ENCODE measurements at regions not wholly inside any gene's neighbourhood (a gene's known extent, or its start where the extent isn't known, plus 50 kb on each side); places are given as distances from the start of the nearest gene placed in this dataset.

DNA sequence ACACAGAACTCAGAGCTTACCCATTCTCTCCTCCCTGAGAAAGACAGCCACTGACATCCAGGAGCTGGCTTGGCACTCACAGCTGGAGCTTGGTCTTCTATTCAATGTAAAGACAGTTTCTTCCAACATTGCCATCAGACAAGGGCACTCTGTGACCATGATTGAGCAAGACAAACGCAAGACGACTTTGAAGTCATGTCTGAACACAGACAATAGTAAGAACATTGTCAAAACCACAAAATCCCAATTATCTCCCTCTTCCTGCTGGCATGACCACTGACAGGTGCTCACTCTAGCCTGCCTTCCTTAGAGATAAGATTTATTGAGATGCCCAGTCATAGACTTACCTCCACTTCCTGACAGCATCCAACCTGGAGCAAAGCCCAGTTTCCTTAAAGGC lies 328.0 kb downstream of the MSX2 start:
- DNase-seq (ENCODE audit: low read depth), result no peak

DNA sequence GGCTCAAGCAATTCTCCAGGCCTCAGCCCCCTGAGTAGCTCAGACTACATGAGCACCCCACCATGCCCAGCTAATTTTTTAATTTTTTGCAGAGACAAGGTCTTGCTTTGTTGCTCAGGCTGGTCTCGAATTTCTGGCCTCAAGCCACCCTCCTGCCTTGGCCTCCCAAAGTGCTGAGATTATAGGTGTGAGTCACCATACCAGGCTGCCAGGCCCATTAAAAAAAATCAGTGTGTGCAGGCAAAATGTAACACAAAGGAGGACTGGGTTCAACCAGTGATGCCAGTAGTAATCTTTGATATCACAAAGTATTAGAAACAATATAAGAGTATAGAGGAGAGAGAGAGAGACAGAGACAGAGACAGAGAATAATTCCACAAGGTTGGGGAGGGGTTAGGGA lies 322.7 kb downstream of the MSX2 start:
- DNase-seq (ENCODE audit: low read depth), result no peak

DNA sequence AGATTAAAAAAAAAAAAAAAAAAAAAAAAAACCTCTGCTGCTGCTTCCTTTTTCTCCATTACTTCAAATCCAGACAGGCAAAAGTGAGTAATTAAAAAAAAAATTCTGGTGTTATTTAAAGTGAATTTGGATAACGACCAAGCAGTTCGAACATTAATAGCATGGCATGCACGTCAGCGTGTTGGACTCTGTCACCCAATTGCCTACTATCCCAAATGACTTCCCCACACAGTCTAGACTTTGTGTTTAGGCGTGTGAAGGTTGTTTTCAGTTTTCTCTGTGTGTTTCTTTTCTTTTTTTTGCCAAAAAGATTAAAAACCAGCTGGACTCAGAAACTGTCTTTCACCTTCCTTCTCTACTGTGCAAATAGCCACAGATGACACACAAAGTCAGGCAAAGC lies 321.4 kb downstream of the MSX2 start:
- no peak for DNase-seq (ENCODE audit: low read depth)

DNA sequence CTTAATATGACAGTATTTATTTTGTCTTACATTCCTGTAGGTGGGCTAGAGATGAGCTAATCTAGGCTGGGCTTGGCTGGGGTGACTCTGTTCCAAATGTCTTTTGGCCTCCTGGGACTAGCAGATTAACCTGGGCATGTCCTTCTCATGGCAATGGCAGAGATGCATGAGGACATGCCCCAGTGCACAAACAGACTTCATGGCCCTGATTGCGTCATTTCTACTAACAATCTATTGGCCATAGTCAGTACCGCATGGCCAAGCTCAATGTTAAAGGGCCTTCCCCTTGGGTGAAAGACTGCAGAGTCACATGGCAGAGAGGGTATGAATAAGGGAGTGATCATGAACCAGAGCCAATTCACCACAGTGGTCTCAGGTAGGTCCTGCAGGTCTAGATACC lies 313.4 kb downstream of the MSX2 start:
- DNase-seq (ENCODE audit: low read depth), result no peak

DNA sequence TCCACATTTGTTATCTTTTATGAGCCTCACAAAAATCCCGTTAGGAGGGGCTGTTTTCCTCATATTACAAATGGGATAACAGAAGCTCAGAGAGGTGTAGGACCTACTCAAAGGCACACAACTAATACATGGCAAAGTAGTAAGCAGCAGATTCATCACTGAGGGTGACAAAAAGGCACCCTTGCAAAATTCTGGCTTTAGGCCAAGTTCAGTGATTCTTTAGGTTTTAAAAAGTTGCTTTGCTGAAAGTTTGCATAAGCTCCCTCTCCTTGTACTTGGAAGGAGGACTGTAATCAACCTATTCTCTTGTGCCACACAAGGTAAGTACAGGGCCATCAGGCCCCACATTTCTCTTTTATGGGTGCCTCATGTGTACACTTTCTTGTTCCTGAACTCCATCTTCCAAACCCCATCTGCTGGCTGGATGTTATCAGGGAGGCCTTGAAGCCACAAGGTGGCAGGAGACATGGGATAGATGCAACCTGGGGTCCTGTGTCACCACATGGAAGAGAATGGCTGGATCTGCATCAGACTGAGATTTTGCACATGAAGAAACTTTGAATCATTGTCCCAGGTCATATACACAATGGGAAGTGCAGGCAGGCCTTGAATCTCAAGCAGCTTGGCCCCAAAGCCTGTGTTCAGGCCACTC lies 311.6 kb downstream of the MSX2 start:
- DNase-seq (ENCODE audit: low read depth), result no peak

DNA sequence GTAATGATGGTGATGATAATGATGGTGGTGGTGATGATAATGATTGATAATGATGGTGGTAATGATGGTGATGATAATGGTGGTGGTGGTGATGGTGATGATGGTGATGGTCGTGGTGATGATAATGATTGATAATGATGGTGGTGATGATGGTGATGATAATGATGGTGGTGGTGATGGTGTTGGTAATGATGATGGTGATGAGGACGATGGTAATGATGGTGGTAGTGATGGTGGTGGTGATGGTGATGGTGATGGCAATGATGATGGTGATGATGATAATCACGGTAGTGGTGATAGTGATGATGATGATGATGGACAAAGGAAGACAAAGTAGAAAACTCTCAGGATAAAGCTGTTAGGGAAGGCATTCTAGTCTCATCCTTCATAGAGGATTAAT lies 310.5 kb downstream of the MSX2 start:
- no peak for DNase-seq (ENCODE audit: low read depth)

DNA sequence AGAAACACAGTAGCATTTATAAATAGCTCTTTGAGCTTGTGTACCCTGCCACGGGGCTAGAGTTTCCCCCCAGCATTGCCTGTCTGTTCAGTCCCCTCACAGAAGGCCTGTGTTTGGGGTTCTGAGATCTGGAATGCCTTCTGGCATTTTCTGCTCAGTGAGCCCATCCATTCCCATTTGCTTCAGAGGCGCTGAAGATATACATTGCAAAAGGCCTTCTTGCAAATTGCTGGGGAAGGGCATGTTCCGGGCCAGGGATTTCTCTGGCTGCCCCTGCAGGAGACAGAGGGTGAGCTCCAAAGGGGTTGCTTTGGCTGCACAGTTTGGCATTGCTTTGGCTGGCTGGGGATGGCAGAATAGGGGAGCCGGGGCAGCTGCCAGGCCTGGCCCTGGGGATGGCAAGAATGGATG lies 308.4 kb downstream of the MSX2 start:
- no peak for DNase-seq (ENCODE audit: low read depth)

DNA sequence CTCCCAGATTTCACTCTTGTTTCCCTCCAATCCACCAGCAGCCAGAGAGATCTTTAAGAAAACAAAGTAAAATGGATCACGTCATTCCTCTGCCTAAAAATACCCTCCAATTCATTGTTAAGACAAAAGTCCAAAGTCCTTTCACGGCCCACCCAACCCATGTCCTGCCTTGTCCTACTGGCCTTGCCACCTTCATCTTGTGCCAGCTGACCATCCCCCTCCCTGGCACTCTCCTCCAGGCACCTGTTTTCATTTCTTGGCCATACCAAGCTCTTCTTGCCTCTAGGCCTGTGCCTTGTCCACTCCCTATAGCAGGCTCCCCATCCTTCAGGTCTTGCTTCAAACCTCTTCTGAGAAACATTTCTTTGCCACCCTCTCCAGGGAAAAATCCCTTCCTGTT lies 307.6 kb downstream of the MSX2 start:
- no peak for DNase-seq (ENCODE audit: low read depth)

DNA sequence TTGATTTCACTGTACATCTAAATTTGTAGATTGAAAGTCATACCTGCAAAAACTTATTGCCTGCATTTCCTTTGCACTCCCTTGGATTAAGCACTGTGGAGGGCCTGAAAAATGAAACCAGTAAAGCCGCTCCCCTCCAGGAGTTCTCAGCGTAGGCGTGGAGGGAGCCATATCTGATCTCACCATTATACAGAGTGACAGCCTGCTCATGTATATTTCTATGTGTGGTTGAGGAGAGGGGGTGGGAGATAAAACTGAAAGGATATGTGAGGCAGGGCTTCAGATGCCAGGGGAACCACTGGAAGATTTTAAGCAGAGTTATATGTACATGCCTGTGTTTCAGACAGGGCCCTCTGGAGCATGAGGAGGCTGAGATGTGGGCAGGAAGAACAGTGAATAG lies 303.0 kb downstream of the MSX2 start:
- DNase-seq (ENCODE audit: low read depth), result no peak

DNA sequence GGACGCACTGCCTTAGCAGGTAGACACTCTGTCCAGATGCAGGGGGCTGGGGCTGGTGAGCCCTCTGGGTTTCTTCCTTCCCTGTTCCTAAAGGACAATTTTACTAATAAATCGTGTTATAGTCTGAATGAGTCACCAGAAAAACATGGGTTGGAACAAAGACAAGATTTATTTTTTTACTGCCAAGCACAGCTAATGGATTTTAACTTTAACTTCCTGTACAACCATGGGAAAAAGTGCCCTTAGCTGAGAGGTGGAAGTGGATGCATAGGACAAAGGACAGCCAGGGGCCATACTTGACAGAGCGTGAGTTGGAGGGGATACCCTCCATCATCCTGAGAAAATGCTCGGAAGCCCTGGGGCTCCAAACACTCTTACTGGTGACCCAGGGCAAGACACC lies 300.7 kb downstream of the MSX2 start:
- DNase-seq (ENCODE audit: low read depth), result no peak

DNA sequence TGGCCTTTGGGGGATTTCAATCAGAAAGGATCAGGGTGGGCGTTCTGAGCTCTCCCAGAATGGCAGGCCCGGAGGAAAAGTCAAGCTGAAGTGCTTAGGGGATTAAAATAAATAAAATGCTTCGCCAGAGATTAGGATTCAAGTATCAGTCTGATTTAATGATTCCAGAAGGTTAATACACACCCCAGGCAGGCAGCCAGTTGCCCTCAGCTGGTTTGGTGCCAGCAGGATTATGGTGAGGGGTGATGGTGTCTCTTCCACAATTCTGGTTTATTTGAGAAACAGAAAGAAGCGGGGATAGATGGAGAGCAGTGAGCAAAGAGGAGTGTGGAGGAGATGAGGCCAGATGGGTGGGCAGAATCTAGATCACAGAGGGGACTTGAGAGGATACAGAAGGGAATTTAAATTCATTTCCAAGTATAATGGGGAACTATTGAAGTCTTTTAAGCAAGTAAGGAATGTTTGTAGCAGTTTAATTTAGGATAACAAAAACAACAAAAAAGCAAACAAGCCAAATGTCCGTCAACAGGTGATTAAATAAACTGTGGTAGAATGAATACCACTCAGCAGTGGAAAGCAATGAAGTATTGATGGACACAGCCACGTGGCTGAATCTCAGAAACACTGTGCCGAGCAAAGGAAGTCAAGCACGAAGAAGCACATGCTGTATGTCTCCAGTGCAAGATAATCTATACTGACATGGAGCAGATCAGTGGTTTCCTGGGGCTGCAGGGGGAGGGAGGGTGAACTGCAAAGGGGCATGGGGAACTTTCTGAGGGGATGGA lies 297.7 kb downstream of the MSX2 start:
- DNase-seq (ENCODE audit: low read depth), result no peak

DNA sequence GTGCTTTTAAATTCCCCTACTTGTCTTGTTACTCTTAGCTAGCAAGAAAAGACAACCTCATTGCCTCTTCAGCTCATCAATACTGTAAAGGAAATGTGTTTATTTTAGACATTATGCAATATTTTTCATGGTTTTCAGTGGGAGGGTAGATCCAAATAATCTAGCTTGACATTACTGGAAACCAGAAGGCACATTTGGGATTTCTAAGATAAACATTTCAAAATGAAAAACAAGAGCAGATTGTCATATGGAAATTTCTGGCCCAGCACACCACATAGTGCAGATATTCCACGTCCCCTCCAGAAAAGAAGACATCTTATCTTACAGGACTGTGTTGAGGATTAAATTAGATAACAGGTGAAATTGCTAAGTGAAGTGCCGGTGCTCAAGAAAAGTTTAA lies 296.9 kb downstream of the MSX2 start:
- no peak for DNase-seq (ENCODE audit: low read depth)

DNA sequence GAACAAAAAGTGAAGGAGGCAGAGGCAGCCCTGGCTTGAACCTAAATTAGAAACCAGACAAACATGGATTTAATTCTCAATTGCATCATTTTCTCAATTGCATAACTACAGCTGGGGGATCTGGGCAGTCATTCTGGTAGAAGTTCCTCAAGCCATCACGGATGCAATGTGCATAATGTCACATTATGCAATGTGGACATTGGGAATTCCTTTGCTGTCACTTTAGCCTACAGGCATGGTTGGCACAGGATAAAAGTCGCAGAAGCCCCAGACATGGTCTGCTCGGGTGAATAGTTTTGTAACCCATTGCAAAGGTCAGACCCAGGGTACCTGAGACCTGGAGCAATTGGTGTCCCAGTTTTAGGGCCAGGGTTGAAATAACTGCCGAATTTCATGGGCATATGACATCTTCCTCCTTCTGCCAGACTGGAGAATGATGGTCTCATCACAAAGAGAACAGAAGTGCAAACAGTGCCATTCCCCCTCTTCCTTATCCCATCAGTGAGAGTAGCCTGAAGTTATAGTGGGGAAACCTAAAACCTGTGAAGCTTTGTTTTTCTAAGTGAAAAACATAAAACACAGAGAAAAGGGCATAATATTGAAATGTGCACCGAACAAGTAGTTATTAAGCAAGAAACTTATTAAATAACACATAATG lies 290.8 kb downstream of the MSX2 start:
- DNase-seq (ENCODE audit: low read depth), result no peak

DNA sequence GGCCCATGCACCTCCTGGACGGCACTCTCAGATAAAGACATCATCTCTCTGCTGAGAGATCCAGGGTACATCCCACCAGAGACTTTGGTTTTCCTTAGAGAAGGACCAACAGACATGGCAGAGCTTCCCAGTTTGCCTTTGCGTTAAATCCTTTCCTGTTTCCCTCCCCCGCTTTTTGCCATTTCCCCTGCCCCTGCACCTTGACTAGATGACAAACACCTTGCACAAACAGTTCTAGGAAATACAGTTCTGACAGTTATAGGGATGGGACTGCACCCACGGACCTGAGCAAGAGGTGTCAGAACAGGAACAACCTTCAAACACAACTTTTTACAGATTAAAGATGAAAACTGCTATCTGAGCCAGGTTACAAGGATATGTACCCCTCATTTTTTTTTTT lies 288.9 kb downstream of the MSX2 start:
- DNase-seq (ENCODE audit: low read depth), result no peak

DNA sequence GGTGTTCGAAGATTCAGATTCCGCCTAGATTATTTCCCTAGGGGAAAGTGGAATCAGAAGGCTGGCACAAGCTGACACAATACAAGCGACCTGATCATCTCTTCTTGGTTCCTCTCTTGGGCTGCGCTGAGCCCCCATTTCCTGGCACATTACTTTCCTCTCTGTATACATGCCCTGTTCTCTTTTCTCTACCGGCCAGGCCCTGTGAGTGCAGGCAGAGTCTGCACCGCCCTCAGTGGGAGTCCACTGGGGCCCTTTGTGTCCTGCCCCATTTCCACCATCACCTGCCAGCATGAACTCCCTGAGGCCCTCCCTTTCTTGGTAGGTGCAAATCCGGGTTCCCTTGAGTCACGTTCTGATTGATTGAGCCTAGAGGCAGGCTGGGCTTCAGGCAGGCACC lies 287.9 kb downstream of the MSX2 start:
- DNase-seq (ENCODE audit: low read depth), result no peak

DNA sequence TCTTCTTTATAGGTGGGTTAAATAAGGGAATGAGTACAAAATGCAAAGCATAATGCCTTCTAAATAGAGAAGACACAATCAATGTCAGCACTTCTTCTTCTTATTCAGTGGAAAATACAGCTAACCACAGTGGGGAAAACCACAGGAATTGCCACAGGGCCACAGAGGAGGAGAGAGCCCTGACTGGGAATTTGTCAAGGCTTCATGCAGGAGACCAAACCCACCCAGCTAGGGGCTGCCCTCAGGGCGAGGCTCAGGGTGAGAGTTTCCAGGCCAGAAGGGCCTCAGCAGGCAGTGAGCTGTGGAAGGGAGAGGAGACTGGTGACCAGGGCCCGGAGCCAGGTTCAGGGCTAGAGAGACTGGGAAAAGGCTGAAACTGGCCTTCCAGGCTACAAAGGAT lies 279.1 kb downstream of the MSX2 start:
- DNase-seq (ENCODE audit: low read depth), result no peak

DNA sequence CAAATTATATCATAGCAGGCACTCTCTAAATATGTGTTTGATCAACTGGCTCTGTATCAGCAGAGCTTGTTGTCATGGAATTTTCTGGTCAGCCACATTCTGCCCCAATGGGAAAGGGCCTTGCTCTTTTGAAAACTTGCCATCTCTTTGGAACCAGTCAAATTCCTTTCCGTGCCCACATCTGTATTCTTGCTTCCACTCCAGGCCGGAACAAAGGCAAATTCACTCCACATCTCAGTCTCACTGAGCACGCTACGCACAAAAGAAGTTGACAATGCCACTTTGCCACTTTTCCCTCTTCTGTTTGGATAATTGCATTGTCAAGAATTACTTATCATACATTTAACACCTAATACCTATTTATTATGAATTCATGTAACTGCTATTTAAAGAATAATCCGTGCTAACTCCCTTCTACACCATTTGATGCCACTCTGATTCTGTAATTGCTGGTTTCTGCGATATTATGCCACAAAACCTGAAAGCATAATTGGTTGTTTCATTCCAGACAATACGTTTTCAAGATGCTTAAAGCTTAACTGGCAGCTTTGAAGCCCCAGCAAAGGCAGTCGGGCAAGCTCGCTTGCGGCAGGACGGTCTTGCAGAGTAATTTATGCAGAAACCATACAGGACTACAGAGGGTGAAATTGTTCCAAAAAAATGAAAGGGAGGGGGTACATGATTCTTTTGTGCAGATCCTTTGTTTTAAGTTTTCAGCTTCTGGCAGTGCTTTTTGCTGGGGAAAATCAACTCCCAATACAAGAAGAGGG lies 277.7 kb downstream of the MSX2 start:
- no peak for DNase-seq (ENCODE audit: low read depth)

DNA sequence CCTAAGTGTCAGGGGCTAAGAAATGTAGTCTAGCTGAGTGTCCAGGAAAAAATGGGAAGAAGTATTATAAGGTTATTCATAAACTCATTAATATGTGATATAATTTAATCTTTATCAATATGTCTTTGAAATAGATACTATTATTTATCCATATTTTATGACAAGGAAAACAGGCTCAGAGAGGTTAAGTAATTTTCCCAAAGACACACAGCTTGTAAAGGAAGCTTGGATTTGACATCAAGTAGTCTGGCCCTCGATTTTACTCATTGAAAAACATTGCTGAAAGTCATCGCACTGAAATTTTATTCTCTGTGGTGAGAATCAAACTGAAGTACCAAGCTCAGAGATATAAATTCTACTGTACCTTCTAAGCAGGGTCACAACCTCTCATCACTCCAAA lies 276.9 kb downstream of the MSX2 start:
- DNase-seq (ENCODE audit: low read depth), result no peak

DNA sequence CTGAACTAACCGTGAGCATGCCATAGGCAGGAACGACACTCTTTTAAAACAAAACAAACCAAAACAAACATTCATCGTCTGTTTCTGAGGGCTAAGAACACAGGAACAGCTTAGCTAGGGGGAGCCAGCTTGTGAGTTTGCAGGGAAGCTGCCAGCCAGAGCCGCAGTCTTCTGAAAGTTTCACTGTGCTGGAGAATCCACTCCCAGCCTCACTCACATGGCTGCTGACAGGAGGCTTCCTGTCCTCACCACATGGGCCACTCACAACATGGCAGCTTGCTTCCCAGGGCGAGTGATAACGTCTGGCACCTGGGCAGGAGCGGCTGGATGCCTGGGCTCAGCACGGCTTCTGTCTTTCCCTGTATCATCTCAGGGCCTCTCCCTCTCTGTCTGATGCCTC lies 275.2 kb downstream of the MSX2 start:
- no peak for DNase-seq (ENCODE audit: low read depth)

DNA sequence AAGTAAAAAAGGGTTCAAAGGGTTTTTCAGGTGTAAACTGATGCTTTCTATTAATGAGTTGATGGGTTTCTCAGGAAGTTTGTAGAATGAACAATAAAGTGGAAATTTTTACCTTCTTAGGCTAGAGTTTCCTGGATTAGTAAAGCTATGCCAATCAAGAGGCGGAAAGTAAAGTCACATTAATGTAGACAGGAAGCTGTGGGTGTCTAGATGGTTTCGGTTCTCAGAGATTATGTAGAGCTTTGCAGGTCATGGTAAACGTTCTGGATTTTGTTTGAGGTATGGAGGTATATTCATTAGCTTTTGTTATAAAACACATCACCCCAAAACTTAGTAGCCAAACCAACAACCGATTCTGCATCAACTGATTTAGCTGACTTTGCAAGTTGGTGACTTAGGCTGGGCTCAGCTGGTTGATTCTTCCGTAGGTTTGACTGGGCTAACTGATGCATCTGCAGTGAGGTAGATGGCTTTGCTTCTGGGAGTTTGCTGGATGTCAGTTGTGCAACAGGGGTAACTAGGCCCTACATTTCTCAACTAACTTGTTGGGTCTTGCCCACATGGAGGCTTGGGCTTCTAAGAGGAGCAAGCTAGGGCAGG lies 273.8 kb downstream of the MSX2 start:
- no peak for DNase-seq (ENCODE audit: low read depth)

DNA sequence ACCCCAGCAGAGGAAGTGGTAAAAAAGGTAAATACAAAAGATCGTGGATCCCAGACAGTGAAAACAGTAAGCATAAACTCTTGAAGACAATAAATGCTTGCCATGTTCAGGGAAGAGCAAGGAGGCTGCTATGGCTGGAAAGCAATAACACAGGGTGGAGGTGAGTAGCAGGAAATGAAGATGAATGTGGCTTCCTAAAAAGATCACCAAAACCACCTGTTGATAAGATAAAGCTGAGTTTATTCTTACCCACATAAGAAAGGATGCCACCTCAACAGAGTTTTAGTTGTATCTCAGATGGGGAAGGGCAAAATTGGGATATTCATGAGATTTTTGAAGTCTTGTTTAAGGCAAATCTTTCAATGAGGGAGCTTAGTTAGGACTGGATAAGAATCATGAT lies 273.3 kb downstream of the MSX2 start:
- no peak for DNase-seq (ENCODE audit: low read depth)

DNA sequence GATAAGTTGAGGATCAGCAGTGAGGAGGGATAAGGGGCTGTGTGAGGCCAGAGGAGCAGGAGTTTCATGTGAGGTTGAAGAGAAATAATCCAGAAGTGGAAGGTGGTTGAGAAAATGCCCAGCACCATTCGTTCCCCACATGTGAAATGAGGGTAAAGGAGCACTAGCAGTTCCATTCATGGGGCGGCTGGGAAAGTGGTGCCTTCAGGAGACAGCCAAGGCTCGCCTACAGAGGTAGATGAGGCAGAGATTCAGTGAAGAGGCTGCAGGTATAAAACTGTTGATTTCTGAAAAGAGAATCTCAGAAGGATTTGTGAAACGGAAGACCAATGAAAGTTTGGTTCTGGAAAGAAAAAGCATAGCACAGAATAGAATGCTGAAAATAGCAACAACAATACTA lies 272.6 kb downstream of the MSX2 start:
- DNase-seq (ENCODE audit: low read depth), result no peak
